HG02870 (cell line): ENCODE measurements at regions not wholly inside any gene's neighbourhood (a gene's known extent, or its start where the extent isn't known, plus 50 kb on each side); places are given as distances from the start of the nearest gene placed in this dataset.

ENCODE experiments used
- ATAC-seq: cut with Tn5 transposase; IDR thresholded peaks from one replicate; pipeline ENCODE4 v1.9.1; 2021; ENCODE audit warnings: mild to moderate bottlenecking, moderate library complexity; ENCODE audit not compliant: unreplicated experiment

DNA sequence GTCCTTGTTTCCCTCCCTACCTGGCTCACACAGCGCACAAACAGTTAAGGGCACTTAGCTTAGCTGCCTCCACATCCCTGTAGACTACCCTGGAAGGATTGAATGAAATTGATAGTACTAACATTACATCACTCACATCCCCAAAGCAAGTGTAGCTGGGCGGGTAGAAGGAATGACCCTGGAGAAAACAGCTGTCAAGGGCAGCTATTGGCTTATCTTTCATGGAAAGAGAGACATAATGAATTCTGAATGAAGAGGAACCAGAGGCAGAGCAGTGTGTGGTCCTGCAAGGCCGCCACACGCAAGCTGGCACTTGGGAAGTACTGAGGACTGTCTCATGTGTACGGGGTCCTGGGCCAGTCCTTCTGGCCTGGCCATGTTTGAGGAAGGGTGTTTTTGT, 369.6 kb upstream of the RGMA start:
- ATAC-seq: no peak

DNA sequence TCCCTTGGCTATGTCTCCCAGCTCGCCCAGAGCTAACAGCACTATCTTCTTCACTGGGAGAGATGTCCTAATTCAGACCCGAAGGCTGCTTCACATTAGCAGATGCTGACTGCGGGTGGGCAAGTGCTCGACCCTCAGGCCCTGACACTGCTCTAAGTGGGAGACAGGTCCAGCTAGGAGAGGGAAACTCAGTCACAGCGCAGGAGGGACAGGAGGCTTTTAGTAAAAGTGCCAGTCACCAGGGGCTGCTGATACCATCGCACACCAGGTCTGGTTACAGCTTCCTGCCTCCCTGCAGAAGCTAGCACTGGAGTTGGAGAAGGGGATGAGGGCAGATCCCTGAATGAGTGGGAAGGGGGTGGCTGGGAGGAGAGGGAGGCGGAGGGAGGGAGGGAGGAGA, 365.8 kb upstream of the RGMA start:
- ATAC-seq: no peak

DNA sequence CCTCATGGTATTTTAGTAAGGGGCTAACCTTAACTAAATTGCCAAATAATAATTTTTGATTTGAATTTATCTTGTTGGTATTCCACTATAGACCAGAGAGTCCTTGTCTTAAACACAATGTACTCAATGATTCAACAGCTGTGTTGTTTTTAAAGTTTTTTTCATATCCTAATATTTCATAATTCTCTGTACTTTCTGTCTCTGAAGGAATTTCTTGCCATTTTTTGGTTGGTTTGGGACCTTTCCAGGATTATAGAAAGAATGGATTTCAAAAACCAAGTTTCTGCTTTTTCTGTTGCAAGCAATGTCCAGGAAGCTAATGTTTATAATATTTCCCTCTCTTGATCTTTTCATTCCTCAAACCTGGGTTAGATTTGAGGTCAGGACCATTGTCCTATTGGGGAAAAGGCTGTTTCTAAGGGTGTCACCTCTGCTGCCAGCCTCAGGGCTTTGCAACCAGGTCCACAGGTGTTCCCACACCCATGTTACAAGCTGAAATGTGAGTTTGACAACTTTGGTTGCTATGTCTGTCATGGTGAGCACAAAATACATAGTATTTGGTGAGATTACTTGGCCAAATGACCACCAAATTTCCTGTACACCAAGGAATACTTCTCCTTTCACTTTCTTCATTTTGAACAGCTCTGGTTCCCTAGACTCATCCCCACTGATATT, 363.7 kb upstream of the RGMA start:
- no peak for ATAC-seq

DNA sequence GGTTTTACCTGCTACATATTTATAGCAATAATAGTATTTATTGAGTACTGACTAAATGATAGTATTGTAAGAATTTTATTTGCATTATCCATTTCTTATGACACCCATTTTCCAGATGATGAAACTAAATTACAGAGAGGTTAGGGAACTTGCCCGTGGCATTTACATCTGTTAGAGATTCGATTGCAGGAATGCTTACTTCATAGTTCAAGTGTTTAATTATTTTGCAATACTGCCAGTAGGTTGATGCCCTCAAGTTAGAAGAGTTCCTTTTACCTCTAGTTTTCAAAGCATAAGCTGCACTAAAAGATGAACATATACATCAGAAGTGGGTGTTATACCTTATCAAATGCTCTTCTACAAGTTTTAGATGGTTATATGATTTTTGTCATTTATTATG, 362.8 kb upstream of the RGMA start:
- ATAC-seq: no peak

DNA sequence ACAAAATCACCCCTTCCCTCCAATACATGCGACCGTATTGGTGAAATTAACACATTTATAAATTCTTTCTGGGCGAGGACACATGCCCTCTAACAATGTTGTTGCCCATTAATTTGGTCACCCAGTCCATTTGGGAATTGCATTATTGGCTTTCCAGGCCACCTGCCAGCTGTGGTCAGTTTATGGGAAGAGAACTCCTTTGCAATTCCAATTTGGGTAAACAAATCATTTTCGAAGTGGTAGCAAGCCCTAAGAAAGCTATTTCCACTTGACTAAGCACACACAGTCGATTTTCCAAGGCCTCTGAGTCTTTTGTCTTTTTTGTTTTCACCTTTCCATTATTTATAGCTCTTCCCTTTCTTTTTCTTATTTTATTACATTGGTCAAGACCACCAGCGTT, 362.3 kb upstream of the RGMA start:
- no peak for ATAC-seq

DNA sequence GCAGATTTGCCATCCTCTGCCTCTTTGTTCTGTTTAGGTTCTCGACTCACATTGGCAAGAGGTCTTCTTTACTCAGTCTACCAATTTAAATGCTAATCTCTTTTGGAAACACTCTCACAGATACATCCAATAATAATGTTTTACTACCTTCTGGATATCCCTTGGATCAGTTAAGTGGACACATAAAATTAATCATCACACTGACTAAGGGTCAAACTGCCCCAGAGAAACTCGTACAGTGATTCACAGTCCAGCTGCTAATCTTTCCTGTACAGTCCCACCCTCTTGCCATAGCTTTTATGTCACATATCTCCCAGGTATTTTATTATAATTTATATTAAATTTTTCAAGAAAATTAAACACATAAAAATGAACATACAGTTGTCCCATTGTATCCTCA, 360.8 kb upstream of the RGMA start:
- no peak for ATAC-seq

DNA sequence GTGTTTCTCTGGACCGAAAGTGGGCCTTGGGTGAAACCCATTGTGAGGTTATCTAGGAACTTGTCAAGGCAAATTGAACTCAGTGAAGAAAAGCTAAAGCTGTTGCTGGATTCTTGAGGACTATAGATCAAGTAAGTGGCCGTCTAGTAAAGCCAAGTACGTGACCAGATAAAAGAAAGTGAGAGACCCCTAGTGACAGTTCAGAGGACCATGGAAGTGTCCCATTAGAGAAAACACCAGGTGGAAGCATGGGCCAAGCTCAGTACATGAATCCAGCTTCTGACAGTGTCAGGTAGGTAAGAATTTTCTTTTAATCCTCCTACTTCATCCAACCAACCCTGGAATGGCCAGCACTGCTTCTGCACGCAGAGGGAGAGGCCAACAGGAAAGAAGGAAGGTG, 349.3 kb upstream of the RGMA start:
- ATAC-seq: no peak

DNA sequence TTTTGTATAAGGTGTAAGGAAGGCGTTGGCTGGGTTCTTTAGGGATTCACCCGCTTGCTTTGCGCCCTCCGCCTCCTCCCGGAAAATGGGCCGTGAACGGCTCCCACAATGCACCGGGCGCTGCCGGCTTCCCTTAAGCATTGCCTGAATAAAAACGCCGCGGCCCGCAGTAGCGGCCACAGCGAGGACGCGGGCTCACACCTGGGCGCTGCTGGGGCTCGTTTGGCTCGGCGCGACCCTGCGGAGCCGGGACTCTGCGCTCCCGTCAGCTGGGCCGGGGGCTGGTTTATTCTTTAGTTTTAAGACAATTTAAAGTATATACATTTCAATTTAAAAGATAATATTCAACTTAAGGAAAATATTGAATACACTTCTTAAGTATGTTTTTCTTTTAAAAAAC, 343.5 kb upstream of the RGMA start:
- no peak for ATAC-seq

DNA sequence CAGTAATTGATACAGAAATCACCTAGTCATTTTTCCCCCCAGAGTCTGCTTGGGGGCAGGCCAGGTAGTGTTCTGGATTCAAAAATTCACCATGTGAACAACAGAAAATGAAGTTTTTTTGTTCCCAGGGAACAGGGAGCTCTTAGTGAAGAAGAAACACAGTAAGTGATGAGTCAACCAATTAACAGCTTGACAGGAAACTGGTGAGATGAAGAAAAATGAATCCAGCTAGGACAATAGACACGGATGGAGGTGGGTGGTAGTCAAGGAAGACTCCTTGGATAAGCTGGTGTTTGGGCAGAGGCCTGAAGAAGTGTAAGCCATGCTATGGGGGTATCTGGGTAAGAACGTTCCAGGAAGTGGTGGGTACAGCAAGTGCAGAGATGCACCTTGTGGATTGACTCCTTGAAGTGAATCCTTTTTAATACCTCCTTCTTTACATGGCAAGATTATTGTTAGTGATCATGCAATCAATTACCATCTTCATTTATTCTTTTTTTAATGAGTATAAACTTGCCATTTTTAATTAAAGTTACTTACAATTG, 339.9 kb upstream of the RGMA start:
- no peak for ATAC-seq

DNA sequence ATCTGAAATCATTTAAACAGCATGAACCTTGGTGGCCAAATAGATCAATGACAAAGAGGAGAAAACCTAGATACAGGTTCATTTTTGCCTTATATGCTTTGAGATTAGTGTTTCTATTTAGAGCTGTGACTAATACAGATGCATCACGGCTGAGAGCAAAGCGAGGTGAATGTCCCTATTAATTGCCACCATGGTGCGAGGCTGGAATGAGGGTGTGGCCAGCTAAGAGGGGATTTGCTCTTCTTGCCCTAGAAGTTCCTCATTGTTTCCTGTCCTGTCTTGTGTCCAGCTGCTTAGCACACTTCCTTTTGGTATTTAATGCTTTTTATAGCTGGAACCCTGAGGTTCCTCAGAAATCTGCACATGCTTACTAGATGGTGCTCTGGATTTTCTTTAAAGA, 339.1 kb upstream of the RGMA start:
- ATAC-seq: no peak

DNA sequence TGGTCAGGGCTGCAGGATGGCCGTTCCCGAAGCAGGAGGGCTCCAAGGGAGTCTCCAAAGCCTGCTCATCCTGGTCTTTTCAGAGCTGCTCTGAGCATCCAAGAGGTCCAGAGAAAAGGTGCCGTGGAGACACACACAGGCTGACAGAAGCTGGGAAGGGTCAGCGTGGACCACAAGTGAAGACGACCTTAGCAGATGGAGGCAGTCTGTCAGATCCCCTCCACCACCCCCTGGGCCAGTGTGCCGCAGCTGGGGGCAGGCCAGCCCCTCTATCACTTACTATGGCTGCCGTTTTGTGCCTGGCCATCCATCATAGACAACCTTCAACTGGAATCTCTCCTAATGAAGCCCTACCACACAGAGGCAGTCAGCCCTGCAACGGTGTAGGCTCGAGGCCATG, 335.1 kb upstream of the RGMA start:
- ATAC-seq: no peak

DNA sequence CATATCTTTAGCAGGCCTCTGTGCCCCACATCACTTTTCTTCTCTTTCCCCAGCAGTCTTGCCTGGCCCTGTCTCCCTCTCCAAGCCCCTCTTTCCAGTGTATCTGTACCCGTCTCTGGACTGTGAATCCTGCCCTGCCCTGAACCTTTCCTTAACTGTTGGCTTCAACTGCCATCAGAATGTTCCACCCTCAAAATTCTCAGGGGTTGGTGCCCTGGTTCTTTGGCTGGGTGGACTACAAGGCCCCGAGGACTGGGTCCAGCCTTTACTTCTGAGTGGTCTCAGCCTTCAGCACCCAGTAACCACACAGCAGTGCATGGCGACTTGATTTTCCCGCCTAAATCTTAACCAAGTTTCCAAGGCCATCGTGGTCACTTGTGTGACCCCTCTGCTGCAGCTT, 333.5 kb upstream of the RGMA start:
- no peak for ATAC-seq

DNA sequence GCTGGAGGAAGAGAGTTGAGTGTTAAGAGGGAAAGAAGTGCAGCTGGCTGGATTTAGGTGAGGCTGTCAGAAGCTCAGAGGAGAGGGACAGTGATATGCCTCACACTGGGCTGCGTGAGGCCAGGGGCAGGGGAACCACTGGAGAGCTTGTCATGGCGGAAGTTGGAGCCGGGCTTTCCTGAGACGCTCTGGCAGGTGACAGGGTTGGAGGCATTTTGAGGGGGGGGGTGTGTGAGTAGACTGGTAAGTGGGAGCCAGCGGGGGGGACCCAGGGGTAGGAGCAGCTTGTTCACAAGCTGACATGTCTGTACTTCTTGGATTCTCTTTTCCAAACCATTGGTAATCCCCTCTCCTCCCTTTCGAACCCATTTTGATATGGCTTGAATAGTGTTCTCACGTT, 331.5 kb upstream of the RGMA start:
- ATAC-seq: no peak

DNA sequence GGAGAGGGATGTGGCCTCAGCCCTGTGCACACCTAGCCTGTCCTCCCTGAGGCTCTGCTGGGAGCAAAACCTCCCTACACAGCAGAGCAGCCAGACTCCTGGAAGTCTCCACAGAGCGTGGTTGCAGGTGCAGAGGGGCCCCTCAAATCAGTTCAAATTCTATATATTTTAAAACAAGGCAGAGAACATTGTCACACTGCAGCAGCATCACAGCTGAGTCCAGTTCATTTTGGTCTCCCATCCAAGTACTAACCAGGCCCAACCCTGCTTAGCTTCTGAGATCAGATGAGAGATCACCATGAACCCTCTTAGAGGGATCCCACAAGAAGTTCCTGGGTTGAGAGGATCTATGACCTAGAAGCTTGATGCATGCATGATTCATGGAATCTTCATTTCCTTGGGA, 331.0 kb upstream of the RGMA start:
- no peak for ATAC-seq

DNA sequence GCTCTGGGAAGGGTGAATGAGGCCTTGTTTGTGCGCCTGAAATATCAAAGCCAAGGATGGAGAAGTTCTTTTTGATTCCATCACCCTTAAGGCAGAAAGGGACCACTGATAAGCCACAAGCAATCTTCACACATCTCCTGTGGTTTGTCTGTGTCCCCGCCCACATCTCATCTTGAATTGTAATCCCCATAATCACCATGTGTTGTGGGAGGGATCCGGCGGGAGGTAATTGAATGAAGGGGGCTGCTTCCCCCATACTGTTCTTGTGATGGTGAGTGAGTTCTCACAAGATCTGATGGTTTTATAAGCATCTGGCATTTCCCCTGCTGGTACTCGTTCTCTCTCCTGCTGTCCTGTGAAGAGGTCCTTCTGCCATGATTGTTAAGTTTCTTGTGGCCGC, 329.6 kb upstream of the RGMA start:
- no peak for ATAC-seq

DNA sequence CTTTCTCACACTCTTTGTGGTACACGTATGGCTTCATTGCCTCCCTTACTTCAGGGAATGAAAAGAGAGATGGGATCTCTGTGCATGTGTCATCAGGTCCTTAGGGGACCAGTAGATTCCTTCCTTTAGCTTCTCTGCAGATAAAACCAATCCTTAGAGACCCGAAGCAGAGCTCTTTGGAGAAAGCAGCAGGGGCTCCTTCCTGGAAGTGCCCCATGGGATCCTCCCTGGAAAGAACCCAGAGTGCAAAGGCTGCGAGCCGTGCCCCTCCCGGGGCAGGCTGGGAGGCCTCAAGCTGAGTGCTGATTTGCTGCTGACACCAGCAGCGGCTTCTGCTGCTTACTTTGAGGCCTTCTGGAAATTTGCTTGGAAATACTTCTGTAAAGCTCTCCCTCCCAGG, 328.6 kb upstream of the RGMA start:
- ATAC-seq: no peak

DNA sequence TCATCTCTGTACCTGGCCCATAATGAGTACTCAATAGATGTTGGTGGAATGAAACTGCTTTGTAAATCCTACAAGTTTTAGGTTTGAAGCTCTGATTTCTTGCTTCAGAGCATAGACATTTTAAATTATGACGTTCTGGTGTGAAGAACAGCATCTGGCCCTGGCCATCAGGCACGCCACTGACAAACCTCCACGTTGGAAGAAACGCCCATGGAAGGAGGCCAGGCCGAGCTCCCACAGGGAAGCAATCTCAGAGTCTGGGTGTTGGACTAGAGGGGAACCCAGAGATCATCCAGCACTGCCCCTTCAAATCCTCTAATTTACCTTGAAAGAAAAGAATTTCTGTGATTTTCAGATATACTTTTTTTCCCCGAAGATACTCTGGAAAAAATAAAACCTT, 328.1 kb upstream of the RGMA start:
- no peak for ATAC-seq

DNA sequence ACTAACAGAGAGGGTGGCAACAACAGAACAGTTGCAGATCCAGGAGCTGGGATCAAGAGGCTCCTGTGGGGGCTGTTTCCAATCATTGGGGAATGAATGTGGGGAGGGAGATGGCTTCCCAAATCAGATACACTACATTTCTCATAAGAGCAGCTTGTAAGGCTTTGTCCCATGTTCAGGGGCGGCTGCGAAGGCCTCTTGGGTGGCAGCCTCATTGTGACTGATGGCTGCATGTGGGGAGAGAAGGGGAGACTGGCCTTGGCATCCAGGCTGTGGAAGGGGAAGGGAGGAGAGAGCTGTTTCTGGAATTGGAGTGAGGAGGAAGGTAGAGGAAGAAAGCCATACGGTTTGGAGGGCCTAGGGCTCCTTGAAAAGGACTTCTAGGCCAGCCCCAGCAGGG, 326.6 kb upstream of the RGMA start:
- no peak for ATAC-seq

DNA sequence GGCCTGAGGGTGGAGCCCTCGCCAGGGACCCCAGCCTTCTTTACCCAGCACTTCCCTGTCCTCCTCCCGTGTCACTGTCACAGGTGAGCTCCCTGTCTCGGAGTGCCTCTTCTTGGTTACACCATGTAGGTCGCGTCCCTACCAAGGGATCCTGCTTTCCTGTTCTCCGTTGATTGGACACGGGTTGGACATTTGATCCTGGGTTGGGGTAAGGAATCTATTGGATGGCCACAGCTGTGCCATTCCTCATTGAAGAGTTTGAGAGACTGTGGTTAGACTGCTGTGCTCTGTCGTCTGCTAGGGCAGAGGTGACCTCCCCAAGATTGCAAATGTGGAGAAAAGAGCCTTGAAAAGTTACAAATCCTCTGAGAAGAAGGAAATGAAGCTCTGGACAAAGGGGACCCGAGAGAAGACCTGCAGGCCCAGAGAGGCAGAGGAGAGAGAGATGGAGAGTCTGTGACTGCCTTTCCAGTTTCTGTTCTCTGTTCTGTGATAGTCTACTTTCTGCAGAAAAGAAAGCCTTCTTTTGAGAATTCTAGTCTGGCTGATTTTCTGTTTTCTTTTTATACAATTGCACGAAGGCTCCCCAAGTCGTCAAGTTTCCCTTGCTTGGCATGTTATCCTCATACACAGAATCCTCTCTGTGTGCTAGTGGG, 325.7 kb upstream of the RGMA start:
- peak; percentile 56 for ATAC-seq

DNA sequence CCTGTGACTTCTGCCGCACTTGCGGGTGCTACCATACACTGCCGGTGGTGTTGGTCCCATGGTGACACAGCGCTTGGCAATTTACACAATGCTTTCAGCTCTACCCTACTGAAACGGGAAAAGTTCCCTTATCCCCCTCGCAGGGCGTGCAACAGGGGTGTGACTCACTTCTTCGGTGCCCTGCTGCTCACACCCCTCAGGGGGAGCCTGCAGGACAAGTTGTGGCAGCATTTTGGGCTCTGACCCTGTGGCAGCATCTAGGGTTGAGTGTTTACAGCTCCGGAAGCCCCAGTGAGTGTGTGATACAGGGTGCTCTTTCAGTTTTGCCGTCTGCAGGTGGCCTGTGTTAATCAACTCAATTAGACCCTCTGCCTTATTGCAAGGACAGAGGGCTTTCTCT, 324.7 kb upstream of the RGMA start:
- ATAC-seq: no peak

DNA sequence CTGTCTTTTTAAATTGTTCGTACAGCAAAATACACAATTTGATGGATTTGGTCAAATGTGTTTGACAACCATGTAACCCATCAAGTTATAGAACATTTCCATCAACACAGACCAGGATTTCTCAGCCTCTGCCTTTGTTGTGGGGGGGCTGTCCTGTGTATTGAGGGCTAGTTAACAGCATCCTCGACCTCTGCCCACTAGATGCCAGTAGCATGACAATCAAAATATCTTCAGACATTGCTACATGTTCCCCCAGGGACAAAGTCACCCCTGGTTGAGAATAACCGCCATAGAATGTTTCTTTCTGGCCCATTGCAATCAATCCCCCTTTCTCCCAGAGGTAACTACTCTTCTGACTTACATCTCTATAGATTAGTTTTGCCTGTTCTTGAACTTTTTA, 310.1 kb upstream of the RGMA start:
- no peak for ATAC-seq

DNA sequence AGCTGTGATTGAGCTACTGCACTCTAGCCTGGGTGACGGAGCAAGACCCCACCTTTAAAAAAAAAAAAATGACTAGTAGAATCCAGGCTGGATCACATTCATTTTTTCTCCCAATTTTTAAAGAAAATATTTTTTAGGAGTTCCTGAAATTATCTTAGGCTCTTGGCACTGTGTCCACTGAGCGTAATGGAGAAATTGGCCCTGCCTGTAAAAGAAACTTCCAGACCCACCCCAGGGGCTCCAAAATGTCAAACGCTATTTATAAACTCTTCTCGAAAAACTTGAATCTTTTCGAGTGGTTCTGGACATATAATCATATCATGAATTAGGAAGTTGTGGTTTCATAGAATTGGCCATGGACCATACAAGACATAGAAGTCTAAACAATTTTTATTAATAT, 300.2 kb upstream of the RGMA start:
- ATAC-seq: no peak

DNA sequence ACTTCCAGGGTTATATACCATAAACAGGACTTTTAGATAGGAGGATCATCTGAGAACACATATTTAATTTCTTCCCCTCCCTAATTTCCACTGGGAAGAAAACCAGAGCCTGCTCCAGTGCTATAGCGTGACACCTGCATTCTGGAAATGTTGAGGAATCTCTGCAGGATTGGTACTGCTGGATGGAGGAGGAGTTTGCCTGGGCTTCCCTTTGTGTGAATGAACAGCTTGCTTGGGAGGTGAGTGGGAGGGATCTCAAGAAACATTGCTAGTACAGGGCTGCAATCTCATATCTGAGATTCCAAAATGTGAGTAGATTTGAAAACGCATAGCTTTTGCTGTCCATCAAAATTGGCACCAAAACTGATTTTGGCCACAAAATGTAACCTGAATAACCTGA, 295.9 kb upstream of the RGMA start:
- ATAC-seq: no peak
